HCT116 (cell line): ENCODE measurements at regions not wholly inside any gene's neighbourhood (a gene's known extent, or its start where the extent isn't known, plus 50 kb on each side); places are given as distances from the start of the nearest gene placed in this dataset.

Experiments
- ATAC-seq: fragments of 200-7000 bp; cut with Tn5 transposase; 2 replicates; pipeline ENCODE4 v1.9.1; 2020; ENCODE audit warnings: mild to moderate bottlenecking, moderate library complexity
- BruUV-seq: library from RNA; stranded (reverse); fragments of 400-500 nt; replicated peaks from 2 replicates; lab custom pipeline; 2021; lab: Mats Ljungman, UMichigan
- CTCF ChIA-PET: fragments of 300-600 bp; sonication (Branson Sonifier 250); formaldehyde crosslinking; loops from one replicate; lab custom pipeline; 2021; ENCODE audit warnings: antibody characterized with exemption; lab: Charles Lee
- POLR2A ChIA-PET: fragments of 300-600, 350-600 bp; sonication (Branson Sonifier 250); formaldehyde crosslinking; loops from one replicate; lab custom pipeline; 2021; ENCODE audit warnings: antibody characterized with exemption; lab: Charles Lee
- RAD21 ChIA-PET, 2 experiments: fragments of 300-600 bp; sonication (Branson Sonifier 250); formaldehyde crosslinking; loops; one replicate each; lab custom pipeline; 2023; ENCODE audit warnings: low total read pairs in 2 of 2; ENCODE audit not compliant: uncharacterized antibody in 2 of 2, unreplicated experiment in 2 of 2, low non-redundant PET in 1 of 2; lab: Charles Lee
- DNase-seq: peaks from one replicate; pipeline ENCODE4 v3.0.0-alpha.2; 2010; ENCODE audit warnings: low read depth, low spot score
- H2AFZ ChIP-seq: fragments of 200-600 bp; shearing (Covaris generic), sonication (generic); 2 replicates; pipeline ENCODE4 v1.6.1; 2017; ENCODE audit warnings: low read depth, mixed run types, mixed read lengths, antibody characterized with exemption, low read length; ENCODE audit not compliant: poor library complexity, severe bottlenecking
- H3K27ac ChIP-seq: 2 replicates; pipeline ENCODE4 v1.5.1; 2012; ENCODE audit warnings: low read depth, low read length
- H3K27me3 ChIP-seq: fragments of 200-600 bp; sonication (generic); 2 replicates; pipeline ENCODE4 v1.6.1; 2016; ENCODE audit warnings: mixed run types, low read length, mixed read lengths; ENCODE audit not compliant: insufficient read depth
- H3K36me3 ChIP-seq, 2 experiments: fragments of 200-500 bp in 1 of 2; fragments of 200-600 bp in 1 of 2; sonication (Bioruptor generic) in 1 of 2; sonication (generic) in 1 of 2; 2 replicates each; pipeline versions ENCODE4 v1.5.1 to v1.6.1; 2014 to 2016; ENCODE audit warnings: low read length in 2 of 2, inconsistent platforms in 1 of 2, mixed read lengths in 1 of 2, mixed run types in 1 of 2; ENCODE audit not compliant: insufficient read depth in 2 of 2, control insufficient read depth in 1 of 2
- H3K4me1 ChIP-seq, 2 experiments: fragments of 200-600 bp in 1 of 2; sonication (generic) in 1 of 2; 2 replicates each; pipeline versions ENCODE4 v1.5.1 to v1.6.1; 2012 to 2017; ENCODE audit warnings: low read length in 2 of 2, inconsistent platforms in 1 of 2, mild to moderate bottlenecking in 1 of 2, mixed read lengths in 1 of 2, mixed run types in 1 of 2, moderate library complexity in 1 of 2; ENCODE audit not compliant: insufficient read depth in 2 of 2, control insufficient read depth in 1 of 2
- H3K4me2 ChIP-seq: fragments of 200-600 bp; sonication (generic); 2 replicates; pipeline ENCODE4 v1.6.1; 2017; ENCODE audit warnings: mixed run types, low read length, mixed read lengths
- H3K4me3 ChIP-seq, 2 experiments: fragments of 200-600 bp in 1 of 2; sonication (generic) in 1 of 2; replicated peaks in 1 of 2; 2 replicates each; pipeline ENCODE4 v1.5.1; 2011 to 2016; ENCODE audit warnings: low read length in 2 of 2, control low read depth in 1 of 2, low read depth in 1 of 2, mild to moderate bottlenecking in 1 of 2, mixed read lengths in 1 of 2, mixed run types in 1 of 2
- H3K79me2 ChIP-seq: fragments of 200-600 bp; sonication (generic); 2 replicates; pipeline ENCODE4 v1.6.1; 2017; ENCODE audit warnings: mild to moderate bottlenecking, mixed run types, low read length, moderate library complexity, mixed read lengths; ENCODE audit not compliant: insufficient read depth
- H3K9ac ChIP-seq: fragments of 200-600 bp; sonication (generic); 2 replicates; pipeline ENCODE4 v1.6.1; 2016; ENCODE audit warnings: low read length, mixed read lengths
- H3K9me2 ChIP-seq: fragments of 200-600 bp; sonication (generic), shearing (Covaris generic); 2 replicates; pipeline ENCODE4 v1.6.1; 2017; ENCODE audit warnings: mixed run types, mild to moderate bottlenecking, moderate library complexity; ENCODE audit not compliant: insufficient read depth
- H3K9me3 ChIP-seq, 2 experiments: fragments of 200-500 bp in 1 of 2; fragments of 200-600 bp in 1 of 2; sonication (Bioruptor generic) in 1 of 2; sonication (generic) in 1 of 2; 2 replicates each; pipeline ENCODE4 v1.6.1; 2014 to 2017; ENCODE audit warnings: low read length in 2 of 2, mixed read lengths in 2 of 2, inconsistent platforms in 1 of 2, low read depth in 1 of 2, mild to moderate bottlenecking in 1 of 2, mixed run types in 1 of 2, moderate library complexity in 1 of 2; ENCODE audit not compliant: control insufficient read depth in 1 of 2, insufficient read depth in 1 of 2
- H4K20me1 ChIP-seq: fragments of 200-600 bp; sonication (generic), shearing (Covaris generic); 2 replicates; pipeline ENCODE4 v1.6.1; 2017; ENCODE audit warnings: mixed run types, mild to moderate bottlenecking, moderate library complexity; ENCODE audit not compliant: insufficient read depth
- CBX3 ChIP-seq: IDR thresholded peaks from 2 replicates; pipeline ENCODE4 v1.6.1; 2012; ENCODE audit warnings: low read depth
- CTCF ChIP-seq, 3 experiments: fragments of 200-600 bp in 1 of 3; sonication (generic) in 1 of 3; IDR thresholded peaks in 2 of 3; conservative IDR thresholded peaks in 1 of 3; 2 replicates each; pipeline ENCODE4 v1.5.1; 2012 to 2017; ENCODE audit warnings: low read depth in 2 of 3, low read length in 2 of 3, antibody characterized with exemption in 1 of 3, borderline replicate concordance in 1 of 3, control low read depth in 1 of 3, mild to moderate bottlenecking in 1 of 3, mixed read lengths in 1 of 3, mixed run types in 1 of 3, moderate library complexity in 1 of 3; ENCODE audit not compliant: insufficient read depth in 1 of 3
- EGR1 ChIP-seq: IDR thresholded peaks from 2 replicates; pipeline ENCODE4 v1.6.1; 2012; ENCODE audit warnings: low read depth
- FOSL1 ChIP-seq: IDR thresholded peaks from 2 replicates; pipeline ENCODE4 v1.6.1; 2012; ENCODE audit warnings: low read depth
- POLR2A ChIP-seq: IDR thresholded peaks from 2 replicates; pipeline ENCODE4 v1.7.0; 2011; ENCODE audit warnings: borderline replicate concordance; ENCODE audit not compliant: insufficient read depth, insufficient read length; ENCODE audit errors: extremely low read depth
- POLR2AphosphoS5 ChIP-seq: IDR thresholded peaks from 2 replicates; pipeline ENCODE4 v1.6.1; 2011; ENCODE audit warnings: mild to moderate bottlenecking, low read depth, low read length, moderate library complexity
- RAD21 ChIP-seq: IDR thresholded peaks from 2 replicates; pipeline ENCODE4 v1.6.1; 2012; ENCODE audit warnings: low read depth, mild to moderate bottlenecking
- REST ChIP-seq: IDR thresholded peaks from 2 replicates; pipeline ENCODE4 v1.6.1; 2012; ENCODE audit warnings: low read depth
- SIN3A ChIP-seq: IDR thresholded peaks from 2 replicates; pipeline ENCODE4 v1.6.1; 2012; ENCODE audit warnings: low read depth
- SP1 ChIP-seq: IDR thresholded peaks from 2 replicates; pipeline ENCODE4 v1.6.1; 2012; ENCODE audit warnings: low read depth
- SRF ChIP-seq: IDR thresholded peaks from 2 replicates; pipeline ENCODE4 v1.6.1; 2012; ENCODE audit warnings: low read depth
- TCF7L2 ChIP-seq: IDR thresholded peaks from 2 replicates; pipeline ENCODE4 v1.7.0; 2011; ENCODE audit warnings: borderline replicate concordance, inconsistent platforms; ENCODE audit not compliant: insufficient read depth, insufficient read length; ENCODE audit errors: extremely low read depth
- YY1 ChIP-seq: IDR thresholded peaks from 2 replicates; pipeline ENCODE4 v1.6.1; 2011; ENCODE audit warnings: low read length, low read depth, moderate library complexity, mild to moderate bottlenecking; ENCODE audit not compliant: insufficient replicate concordance; ENCODE audit errors: extremely low read depth
- ZBTB33 ChIP-seq: IDR thresholded peaks from 2 replicates; pipeline ENCODE4 v1.6.1; 2011; ENCODE audit warnings: mild to moderate bottlenecking, low read length, moderate library complexity; ENCODE audit not compliant: insufficient replicate concordance; ENCODE audit errors: extremely low read depth
- ZFX ChIP-seq: fragments of 450-650 bp; IDR thresholded peaks from 2 replicates; pipeline ENCODE4 v1.6.1; 2017
- intact Hi-C: fragments of 100-400 bp; cut with micrococcal nuclease; formaldehyde crosslinking; loops from 2 replicates; pipeline ENCODE4 v1.10.0; 2022

GRCh38 chr21:24693779-24694178, 913.5 kb downstream of the MRPL39 start:
- ChIA-PET POLR2A (no interaction called here), RAD21 (no interaction called here), CTCF (no interaction called here)
- Histone ChIP-seq H3K27me3 (no peaks in the 10 kb centered on the region), H2AFZ (no peak overlapping the region), H3K4me2 (no peak overlapping the region), H3K9ac (no peak overlapping the region), H4K20me1 (no peaks in the 10 kb centered on the region), H3K4me1 (no peaks in the 10 kb centered on the region), H3K36me3 (no peaks in the 10 kb centered on the region), H3K9me2 (no peaks in the 10 kb centered on the region), H3K27ac (no peak overlapping the region), H3K4me3 (no peak overlapping the region), H3K79me2 (no peaks in the 10 kb centered on the region), H3K9me3 (peaks cover 10 to 16% of the 10 kb centered on the region in 2 experiments; a peak in 2 of 4 replicates)
- no TSS peak for BruUV-seq
- intact Hi-C loops = no loop called here
- ATAC-seq (no peak), DNase-seq (no peak)
- TF ChIP-seq RAD21 (no peak), ZBTB33 (no peak), CTCF (IDR thresholded peaks at IDR 0.05 in 2 of 3, conservative IDR thresholded peaks at IDR 0.05 in 1 of 3; ENCODE audit: borderline replicate concordance in 1 of 3, insufficient read depth in 1 of 3, low read depth in 2 of 3, low read length in 2 of 3) (no peak), TCF7L2 (no peak), REST (no peak), SP1 (no peak), POLR2A (no peak), EGR1 (no peak), SRF (no peak), POLR2AphosphoS5 (no peak), YY1 (no peak), ZFX (no peak), CBX3 (no peak), SIN3A (no peak), FOSL1 (no peak)
